Endometrial microvascular endothelial cells (primary cell): ENCODE measurements at regions not wholly inside any gene's neighbourhood (a gene's known extent, or its start where the extent isn't known, plus 50 kb on each side); places are given as distances from the start of the nearest gene placed in this dataset.
"Not testable (repeated sequence)": the region's sequence is repeated elsewhere in the genome, so short reads cannot be mapped to it uniquely, and the experiment has no call there.

Experiments
- in situ Hi-C: cut with HindIII; loops from 2 replicates; pipeline ENCODE4 v1.10.0; 2017; ENCODE audit warnings: low sequenced_read_pairs, low pct_unique_long_range_greater_than_20kb; ENCODE audit errors: inconsistent ontology term

DNA sequence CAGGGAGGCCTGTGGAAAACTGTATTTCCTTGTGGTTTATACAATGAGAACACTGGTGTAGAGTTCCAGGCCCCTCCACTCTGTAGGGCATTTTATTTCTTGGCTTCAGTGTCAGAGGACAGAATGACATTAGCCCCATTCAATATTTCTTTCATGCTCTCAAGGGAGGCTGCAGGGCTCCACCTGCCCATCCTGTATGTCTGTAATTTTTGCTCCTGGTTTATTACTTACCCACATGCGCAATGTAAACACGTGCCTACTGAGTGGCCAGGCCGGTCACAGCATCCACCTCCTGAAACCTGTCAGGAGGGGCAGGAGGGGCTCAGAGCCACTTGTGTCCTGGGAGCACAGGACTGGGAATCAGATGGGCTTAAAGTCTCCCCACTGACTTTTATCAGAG is 82.4 kb downstream of the GADD45G start:
- in situ Hi-C loops: no loop called here

GRCh38 chr9:89687848-89688247 is 83.0 kb downstream of the GADD45G start:
- in situ Hi-C loops: no loop called here

DNA sequence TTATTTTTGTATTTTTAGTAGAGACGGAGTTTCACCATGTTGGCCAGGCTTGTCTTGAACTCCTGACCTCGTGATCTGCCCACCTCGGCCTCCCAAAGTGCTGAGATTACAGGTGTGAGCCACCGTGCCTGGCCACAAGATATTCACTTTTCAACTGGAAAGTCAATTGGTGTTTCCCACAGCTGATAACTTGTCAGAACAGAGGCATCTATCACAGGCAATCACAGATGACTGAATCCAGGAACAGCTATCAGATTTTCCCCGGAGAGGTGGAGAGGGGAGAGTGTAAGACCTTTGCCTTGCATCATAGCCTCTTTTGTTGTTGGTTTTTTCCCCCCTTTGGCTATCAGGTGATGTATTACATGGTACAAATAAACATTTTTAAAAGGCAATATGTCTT is 84.5 kb downstream of the GADD45G start:
- in situ Hi-C loops: not testable (repeated sequence)

DNA sequence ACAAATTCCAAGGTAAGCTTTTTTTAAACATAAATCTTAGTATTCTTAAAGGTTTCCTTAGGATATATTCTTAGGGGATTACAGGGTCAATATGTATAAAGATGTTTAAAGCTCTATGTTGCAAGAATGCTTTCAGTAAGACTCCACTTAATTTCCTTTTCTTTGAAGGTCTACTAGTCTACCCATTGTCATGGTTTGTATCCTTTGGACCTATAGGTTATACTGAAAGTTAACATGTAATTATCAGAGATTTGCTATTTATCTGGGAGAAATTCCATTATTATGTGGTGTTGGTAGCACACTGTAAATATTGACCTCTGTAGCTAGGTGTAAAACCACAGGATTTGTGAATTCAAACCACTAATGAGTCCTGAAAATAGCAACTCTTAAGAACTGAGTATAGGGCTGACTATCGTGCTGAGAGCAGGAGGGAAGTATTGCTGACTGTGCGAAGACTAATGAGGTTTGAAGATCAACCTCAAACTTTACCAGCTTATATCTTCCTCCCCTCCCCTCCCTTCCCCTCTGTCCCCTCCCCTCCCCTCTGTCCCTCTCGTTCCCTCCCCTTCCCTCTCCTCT is 85.6 kb downstream of the GADD45G start:
- in situ Hi-C loops: no loop called here

- in situ Hi-C loops: no loop called here
Observed at GRCh38 chr9:89695441-89695891, 90.7 kb downstream of the GADD45G start.

- in situ Hi-C loops: not testable (repeated sequence)
Observed at GRCh38 chr9:89695979-89696378, 91.2 kb downstream of the GADD45G start.

GRCh38 chr9:89696780-89697179 is 92.0 kb downstream of the GADD45G start:
- in situ Hi-C loops: no loop called here

DNA sequence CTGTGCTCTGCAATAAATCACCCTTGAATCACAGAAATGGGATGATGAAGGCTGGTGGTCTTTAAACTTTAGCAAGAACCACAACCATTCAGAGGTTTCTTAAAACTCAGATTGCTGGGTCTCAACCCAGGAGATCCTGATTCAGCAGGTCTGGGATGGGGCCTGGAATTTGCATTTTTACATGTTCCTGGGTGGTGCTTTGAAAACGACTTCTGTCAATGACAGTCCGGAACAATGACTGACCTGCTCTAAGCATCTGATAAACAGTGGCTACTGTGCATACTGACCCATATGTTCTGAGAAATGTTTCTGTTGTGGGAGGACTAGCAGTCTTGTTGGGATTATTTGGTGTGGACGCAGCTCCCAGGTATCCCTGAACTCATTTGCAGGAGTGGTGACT is 92.7 kb downstream of the GADD45G start:
- in situ Hi-C loops: no loop called here

- in situ Hi-C loops: no loop called here
Observed at GRCh38 chr9:89698411-89699005, 93.7 kb downstream of the GADD45G start.

DNA sequence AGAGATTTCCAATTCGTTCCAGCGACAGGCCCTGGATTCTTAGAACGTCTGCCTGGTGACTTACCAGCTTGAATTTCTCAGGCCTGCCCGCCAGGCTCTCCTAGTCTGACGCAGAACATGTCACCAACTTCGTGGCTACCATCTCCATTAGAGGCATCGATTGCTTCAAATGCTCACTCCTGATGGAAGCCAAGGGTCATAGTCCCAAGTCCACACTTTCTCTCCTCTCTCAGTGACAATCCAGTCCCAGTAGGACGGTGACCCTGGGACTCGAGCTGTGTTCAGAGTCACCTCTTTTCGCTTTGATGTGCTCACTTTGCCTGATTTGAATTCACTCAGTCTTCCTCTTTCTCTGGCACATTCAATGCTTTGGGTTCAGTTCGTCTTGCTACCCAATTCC is 94.8 kb downstream of the GADD45G start:
- in situ Hi-C loops: no loop called here

- in situ Hi-C loops: no loop called here
Observed at GRCh38 chr9:89701221-89701798, 96.5 kb downstream of the GADD45G start.

DNA sequence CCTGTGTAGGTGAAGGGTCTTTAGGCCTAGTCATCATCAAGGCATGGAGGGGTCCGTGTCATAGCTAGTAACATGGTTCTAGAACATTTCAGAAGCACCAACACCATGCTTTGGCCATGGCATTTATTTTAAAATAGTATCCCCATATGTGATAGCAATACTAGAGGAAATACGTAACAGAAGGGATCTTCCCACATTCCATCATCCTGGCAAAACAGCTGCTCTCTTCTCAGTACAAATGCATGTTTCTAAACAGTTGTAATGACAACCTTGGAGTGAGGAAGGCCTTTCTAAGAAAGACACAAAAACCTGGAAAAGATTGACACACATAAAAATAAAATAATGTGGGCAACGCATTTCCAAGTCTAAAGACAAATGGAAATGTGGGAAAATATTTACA is 97.6 kb downstream of the GADD45G start:
- in situ Hi-C loops: no loop called here

DNA sequence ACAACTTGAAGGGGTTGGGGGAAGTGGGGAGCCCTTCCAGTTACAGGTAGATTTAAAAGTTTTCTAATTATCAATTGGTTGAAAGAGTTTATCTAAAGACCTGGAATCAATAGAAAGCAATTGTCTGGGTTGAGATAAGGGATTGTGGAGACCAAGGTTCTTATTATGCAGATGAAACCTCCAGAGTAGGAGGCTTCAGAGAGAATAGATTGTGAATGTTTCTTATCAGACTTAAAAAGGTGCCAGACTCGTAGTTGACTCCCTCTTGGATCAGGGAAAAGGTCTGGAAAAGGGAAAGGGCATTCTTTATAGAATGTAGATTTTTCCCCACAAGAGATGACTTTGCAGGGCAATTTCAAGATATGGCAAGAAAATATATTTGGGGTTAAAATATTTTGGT is 100.8 kb downstream of the GADD45G start:
- in situ Hi-C loops: no loop called here

DNA sequence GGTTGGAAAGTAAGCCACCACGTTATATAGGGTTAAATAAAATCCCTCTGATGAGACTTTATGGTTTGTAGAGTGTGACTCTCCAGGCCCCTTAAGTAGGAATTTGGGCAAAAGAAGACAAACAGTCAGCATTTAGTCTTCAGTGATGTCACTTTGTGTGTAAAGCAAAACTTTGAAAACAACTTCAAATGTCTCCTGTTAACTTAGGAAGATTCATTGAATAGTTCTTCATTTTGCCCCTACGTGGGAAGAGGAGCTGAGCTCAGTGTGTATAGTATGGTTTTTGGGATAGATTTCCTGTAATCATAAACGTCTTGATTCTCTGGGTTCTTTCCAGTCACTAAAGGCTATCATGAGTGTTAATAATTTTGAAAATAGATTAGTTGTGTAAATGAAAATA is 101.3 kb downstream of the GADD45G start:
- in situ Hi-C loops: no loop called here

GRCh38 chr9:89706731-89707191 is 101.9 kb downstream of the GADD45G start:
- in situ Hi-C loops: no loop called here

DNA sequence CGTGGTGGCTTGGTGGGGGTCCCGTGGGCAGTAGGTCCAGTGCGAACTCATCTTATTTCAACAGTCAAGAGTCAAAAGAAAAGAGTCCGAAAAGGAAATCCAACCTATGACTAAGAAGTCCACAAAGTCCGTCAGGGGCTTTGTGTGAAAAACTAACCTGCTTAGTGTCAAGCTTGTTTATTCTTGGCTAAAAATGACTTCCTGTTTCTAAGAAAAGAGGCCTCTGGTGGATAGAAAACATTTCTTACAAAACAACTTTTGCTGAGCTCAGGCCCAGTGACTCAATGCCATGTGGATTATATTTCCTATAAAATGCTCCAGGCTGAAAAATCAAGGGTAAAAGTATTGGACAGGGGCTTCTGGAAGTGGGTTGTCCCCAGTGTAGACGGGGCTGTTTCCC is 105.9 kb downstream of the GADD45G start:
- in situ Hi-C loops: loop anchor here (10.0 kb wide), 1 partner anchor 224 kb away; no protein-coding TSS in a partner anchor

- in situ Hi-C loops: loop anchor here (10.0 kb wide), 1 partner anchor 223 kb away; no protein-coding TSS in a partner anchor
Observed at GRCh38 chr9:89711866-89712265, 107.1 kb downstream of the GADD45G start.

DNA sequence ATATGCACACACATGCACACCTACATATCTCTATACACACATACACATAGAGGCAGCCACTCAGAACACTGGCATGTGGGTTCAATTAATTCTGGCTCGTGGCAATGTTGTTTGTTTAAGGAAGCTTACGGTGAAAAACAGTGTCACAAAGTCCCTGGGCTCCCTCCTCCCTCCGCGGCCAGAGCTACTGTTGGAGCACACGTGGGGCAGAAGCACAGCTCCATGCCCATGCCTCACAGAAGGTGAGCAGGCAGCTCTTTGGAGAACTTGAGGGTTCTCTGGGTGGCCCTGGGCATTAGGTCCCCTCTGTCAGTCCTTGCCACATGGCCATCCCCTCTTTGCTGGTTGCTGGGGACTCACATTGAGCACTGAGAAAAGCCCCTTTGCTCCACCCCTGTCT is 107.5 kb downstream of the GADD45G start:
- in situ Hi-C loops: loop anchor here (10.0 kb wide), 1 partner anchor 223 kb away; no protein-coding TSS in a partner anchor

GRCh38 chr9:89714321-89714720 is 109.5 kb downstream of the GADD45G start:
- in situ Hi-C loops: loop anchor here (10.0 kb wide), 1 partner anchor 220 kb away; no protein-coding TSS in a partner anchor

GRCh38 chr9:89715318-89715858 is 110.6 kb downstream of the GADD45G start:
- in situ Hi-C loops: loop anchor here (10.0 kb wide), 1 partner anchor 219 kb away; no protein-coding TSS in a partner anchor
